HG03135 (cell line): ENCODE measurements at regions not wholly inside any gene's neighbourhood (a gene's known extent, or its start where the extent isn't known, plus 50 kb on each side); places are given as distances from the start of the nearest gene placed in this dataset.

Experiments
- ATAC-seq: cut with Tn5 transposase; IDR thresholded peaks from one replicate; pipeline ENCODE4 v1.9.1; 2021; ENCODE audit warnings: mild to moderate bottlenecking, moderate library complexity; ENCODE audit not compliant: unreplicated experiment

GRCh38 chr13:105642511-105642958 lies 892.9 kb downstream of the EFNB2 start:
- no peak for ATAC-seq

GRCh38 chr13:105641121-105641520 lies 894.3 kb downstream of the EFNB2 start:
- no peak for ATAC-seq

GRCh38 chr13:105638426-105638825 lies 897.0 kb downstream of the EFNB2 start:
- no peak for ATAC-seq

GRCh38 chr13:105634059-105634458 lies 901.4 kb downstream of the EFNB2 start:
- no peak for ATAC-seq

GRCh38 chr13:105630431-105630830 lies 905.0 kb downstream of the EFNB2 start:
- ATAC-seq: no peak

- ATAC-seq: no peak
These were observed 908.2 kb downstream of the EFNB2 start for GRCh38 chr13:105627270-105627669.

GRCh38 chr13:105625691-105626090 lies 909.8 kb downstream of the EFNB2 start:
- no peak for ATAC-seq

GRCh38 chr13:105616333-105617075 lies 919.0 kb downstream of the EFNB2 start:
- ATAC-seq: no peak

- ATAC-seq: no peak
These were observed 922.9 kb downstream of the EFNB2 start for GRCh38 chr13:105612541-105612940.

GRCh38 chr13:105611424-105611823 lies 924.0 kb downstream of the EFNB2 start:
- no peak for ATAC-seq

GRCh38 chr13:105608104-105608503 lies 927.4 kb downstream of the EFNB2 start:
- ATAC-seq: no peak

- ATAC-seq: no peak
These were observed 928.0 kb downstream of the EFNB2 start for GRCh38 chr13:105607426-105607825.

- ATAC-seq: no peak
These were observed 928.4 kb downstream of the EFNB2 start for GRCh38 chr13:105607016-105607415.

- no peak for ATAC-seq
These were observed 932.3 kb downstream of the EFNB2 start for GRCh38 chr13:105602956-105603670.

GRCh38 chr13:105599477-105600037 lies 935.9 kb downstream of the EFNB2 start:
- ATAC-seq: no peak

GRCh38 chr13:105598529-105598928 lies 936.9 kb downstream of the EFNB2 start:
- ATAC-seq: no peak

- no peak for ATAC-seq
These were observed 937.9 kb downstream of the EFNB2 start for GRCh38 chr13:105597573-105597972.

GRCh38 chr13:105595471-105595870 lies 940.0 kb downstream of the EFNB2 start:
- ATAC-seq: no peak

- ATAC-seq: no peak
These were observed 944.2 kb downstream of the EFNB2 start for GRCh38 chr13:105591277-105591676.

- no peak for ATAC-seq
These were observed 947.7 kb downstream of the EFNB2 start for GRCh38 chr13:105587786-105588185.

- ATAC-seq: no peak
These were observed 955.4 kb downstream of the EFNB2 start for GRCh38 chr13:105579821-105580710.
